Ascending aorta (tissue), 2 donors: ENCODE measurements at regions not wholly inside any gene's neighbourhood (a gene's known extent, or its start where the extent isn't known, plus 50 kb on each side); places are given as distances from the start of the nearest gene placed in this dataset.

Experiments used
- DNase-seq, 2 donors: peaks; one replicate each; pipeline ENCODE4 v3.0.0-alpha.2; 2019; ENCODE audit warnings: low spot score in 2 of 2
- H3K27ac ChIP-seq, 2 donors: fragments of 200-600 bp; sonication (generic); one replicate each; pipeline ENCODE4 v1.5.1; 2016 to 2017; ENCODE audit warnings: mild to moderate bottlenecking in 1 of 2
- H3K27me3 ChIP-seq: fragments of 200-600 bp; sonication (generic); one replicate; pipeline ENCODE4 v1.5.1; 2017
- H3K36me3 ChIP-seq, 2 donors: fragments of 200-600 bp; sonication (generic); one replicate each; pipeline ENCODE4 v1.5.1; 2016
- H3K4me1 ChIP-seq, 2 donors: fragments of 200-600 bp; sonication (generic); one replicate each; pipeline ENCODE4 v1.5.1; 2016 to 2017; ENCODE audit warnings: mild to moderate bottlenecking in 1 of 2
- H3K4me3 ChIP-seq, 2 donors: fragments of 200-600 bp; sonication (generic); one replicate each; pipeline ENCODE4 v1.5.1; 2016 to 2017; ENCODE audit warnings: mild to moderate bottlenecking in 1 of 2
- H3K9me3 ChIP-seq, 2 donors: fragments of 200-600 bp; sonication (generic); one replicate each; pipeline ENCODE4 v1.5.1; 2016
- CTCF ChIP-seq, 3 experiments: fragments of 200-600 bp in 2 of 3; fragments of 450-650 bp in 1 of 3; sonication (generic) in 2 of 3; IDR thresholded peaks; one replicate each; pipeline ENCODE4 v1.5.1; 2016 to 2019; ENCODE audit warnings: antibody characterized with exemption in 3 of 3, mild to moderate bottlenecking in 1 of 3, moderate library complexity in 1 of 3
- intact Hi-C: fragments of 100-400 bp; cut with DNase I; formaldehyde crosslinking; loops from one replicate; pipeline ENCODE4 v1.15.1; 2023

GRCh38 chr16:74079232-74079586, 217.4 kb upstream of the PSMD7 start:
- H3K27me3 ChIP-seq = no peaks in the 10 kb centered on the region

GRCh38 chr16:74078511-74079231, 217.9 kb upstream of the PSMD7 start:
- no peaks in the 10 kb centered on the region for H3K9me3 ChIP-seq
- no peak for DNase-seq
- H3K4me1 ChIP-seq = no peaks in the 10 kb centered on the region
- H3K4me3 ChIP-seq = no peak overlapping the region
- H3K27me3 ChIP-seq = no peaks in the 10 kb centered on the region
- TF ChIP-seq CTCF (IDR thresholded peaks at IDR 0.05) = no peak
- intact Hi-C loops = no loop called here
- no peaks in the 10 kb centered on the region for H3K36me3 ChIP-seq
- H3K27ac ChIP-seq = no peak overlapping the region

More at GRCh38 chr16:74079232-74079586, 217.4 kb upstream of the PSMD7 start:
- Histone ChIP-seq H3K36me3 (no peaks in the 10 kb centered on the region), H3K4me1 (no peaks in the 10 kb centered on the region), H3K27ac (no peak overlapping the region), H3K4me3 (no peak overlapping the region), H3K9me3 (no peaks in the 10 kb centered on the region)
- DNase-seq = no peak
- intact Hi-C loops = no loop called here
- TF ChIP-seq CTCF (IDR thresholded peaks at IDR 0.05) = no peak

GRCh38 chr16:74076568-74076967, 220.0 kb upstream of the PSMD7 start:
- H3K27ac ChIP-seq = no peak overlapping the region
- H3K36me3 ChIP-seq = no peaks in the 10 kb centered on the region
- H3K4me1 ChIP-seq = no peaks in the 10 kb centered on the region
- H3K27me3 ChIP-seq = no peaks in the 10 kb centered on the region
- no peaks in the 10 kb centered on the region for H3K9me3 ChIP-seq
- DNase-seq = no peak
- no peak for TF ChIP-seq CTCF (IDR thresholded peaks at IDR 0.05)
- intact Hi-C loops = no loop called here
- no peak overlapping the region for H3K4me3 ChIP-seq

GRCh38 chr16:74075393-74075792, 221.2 kb upstream of the PSMD7 start:
- no peak for DNase-seq
- Histone ChIP-seq H3K27me3 (no peaks in the 10 kb centered on the region), H3K4me3 (no peak overlapping the region), H3K9me3 (no peaks in the 10 kb centered on the region), H3K27ac (no peak overlapping the region), H3K36me3 (no peaks in the 10 kb centered on the region), H3K4me1 (no peaks in the 10 kb centered on the region)
- TF ChIP-seq CTCF (IDR thresholded peaks at IDR 0.05) = no peak
- intact Hi-C loops = no loop called here

- H3K27me3 ChIP-seq = no peaks in the 10 kb centered on the region
- TF ChIP-seq CTCF (IDR thresholded peaks at IDR 0.05) = no peak
- no peak for DNase-seq
- no peak overlapping the region for H3K4me3 ChIP-seq
- no peaks in the 10 kb centered on the region for H3K4me1 ChIP-seq
- no peaks in the 10 kb centered on the region for H3K36me3 ChIP-seq
- intact Hi-C loops = no loop called here
- no peak overlapping the region for H3K27ac ChIP-seq
- H3K9me3 ChIP-seq = no peaks in the 10 kb centered on the region
These were observed 223.2 kb upstream of the PSMD7 start for GRCh38 chr16:74073456-74073855.
